Heart right ventricle (tissue), 16 donors: ENCODE measurements at regions not wholly inside any gene's neighbourhood (a gene's known extent, or its start where the extent isn't known, plus 50 kb on each side); places are given as distances from the start of the nearest gene placed in this dataset.

Source experiments
- ATAC-seq, 8 donors: fragments of 200-7000 bp; cut with Tn5 transposase; one replicate each; pipeline ENCODE4 v1.9.1; 2020; ENCODE audit warnings: mild to moderate bottlenecking in 8 of 8, moderate library complexity in 8 of 8, moderate number of reproducible peaks in 1 of 8
- DNase-seq, 2 donors: peaks; one replicate each; pipeline ENCODE4 v3.0.0-alpha.2; 2020
- H3K27ac ChIP-seq, 10 donors: fragments of 200-600 bp; sonication (generic) in 2 of 10; one replicate each; pipeline versions ENCODE4 v1.5.0 to v1.8.0; 2020 to 2022; ENCODE audit warnings: mild to moderate bottlenecking in 3 of 10
- H3K27me3 ChIP-seq, 7 donors: fragments of 200-600 bp; one replicate each; pipeline ENCODE4 v1.8.0; 2021 to 2022; ENCODE audit warnings: mild to moderate bottlenecking in 2 of 7
- H3K36me3 ChIP-seq, 9 donors: fragments of 200-600 bp; sonication (generic) in 1 of 9; one replicate each; pipeline versions ENCODE4 v1.5.0 to v1.8.0; 2020 to 2022; ENCODE audit warnings: mild to moderate bottlenecking in 2 of 9
- H3K4me1 ChIP-seq, 9 donors: fragments of 200-600 bp; sonication (generic) in 1 of 9; one replicate each; pipeline versions ENCODE4 v1.5.0 to v1.8.0; 2020 to 2022; ENCODE audit warnings: mild to moderate bottlenecking in 4 of 9
- H3K4me3 ChIP-seq, 10 donors: fragments of 200-600 bp; sonication (generic) in 2 of 10; one replicate each; pipeline versions ENCODE4 v1.5.0 to v1.8.0; 2020 to 2022; ENCODE audit warnings: mild to moderate bottlenecking in 7 of 10, moderate library complexity in 2 of 10
- H3K9me3 ChIP-seq, 11 donors: fragments of 200-600 bp in 10 of 11; sonication (generic) in 2 of 11; one replicate each; pipeline versions ENCODE4 v1.5.0 to v1.8.0; 2013 to 2022; ENCODE audit warnings: mild to moderate bottlenecking in 2 of 11, control low read depth in 1 of 11, moderate library complexity in 1 of 11
- CTCF ChIP-seq, 9 donors: fragments of 200-600 bp; sonication (generic) in 2 of 9; IDR thresholded peaks; one replicate each; pipeline versions ENCODE4 v1.5.0 to v1.8.0; 2021 to 2022; ENCODE audit warnings: antibody characterized with exemption in 9 of 9, mild to moderate bottlenecking in 5 of 9, moderate library complexity in 1 of 9
- WGBS, 2 donors: extraction: QIAGEN DNeasy Blood & Tissue Kit; methylation state at CpG; one replicate each; pipeline ENCODE4 v1.1.7; 2013; ENCODE audit warnings: inconsistent platforms in 1 of 2; 5-methylcytosine and 5-hydroxymethylcytosine counted together
- intact Hi-C, 10 donors: fragments of 100-400 bp; cut with DNase I; formaldehyde crosslinking; loops; one replicate each; pipeline versions ENCODE4 v1.11.1 to v1.14.2; 2022
- donor health status: Arrhythmogenic right ventricular cardiomyopathy.
- donor health status: ischemic (EF 13 %, LVEDD 7.1; RV severe dilation, severe dysfunction).
- donor health status: healthy with polysubstance abuse.
- donor health status: DM: no; HTN: yes; CAD: no.
- donor health status: DM: no; HTN: no; CAD: no.
- donor health status: ischemic (EF 25% LVEDD 6.9; RV normal size, moderate dysfunction).
- donor health status: ischemic (EF 25% LVEDD 5.7; RV mildly dilated, moderate dysfunction).
- donor health status: healthy.
- donor health status: DM: yes; HTN: yes; CAD: no.
- donor health status: Ischemic cardiomyopathy.
- donor health status: ischemic (EF 35%, LVEDD 5.7; RV mildly dilated, moderate dysfunction).
- donor health status: nonischemic (EF 11% LVEDD 7.7; RV severe dilation, severe dysfunction).
- donor health status: DM: yes; HTN: yes; CAD: no.
- donor health status: PGD.
- donor health status: ischemic (EF 29% LVEDD 5.4; RV normal size, mild dysfunction).
- donor health status: nonischemic (EF 23%, LVEDD 6.1; RV moderate dilation, normal function).

GRCh38 chr1:88455621-88456256, 228.3 kb upstream of the PKN2 start:
- peaks cover 0 to 9% (median 0%) of the 10 kb centered on the region in 7 donors for H3K27me3 ChIP-seq
- ATAC-seq (no peak), DNase-seq (no peak)
- no peaks in the 10 kb centered on the region for H3K36me3 ChIP-seq
- no peak overlapping the region for H3K27ac ChIP-seq
- TF ChIP-seq CTCF (IDR thresholded peaks at IDR 0.05) = no peak
- no peak overlapping the region for H3K4me3 ChIP-seq
- WGBS, 2 donors = 59 to 82% methylated on average over 9 of the region's 9 CpGs
- H3K9me3 ChIP-seq = no peaks in the 10 kb centered on the region
- intact Hi-C loops = no loop called here
- H3K4me1 ChIP-seq = no peaks in the 10 kb centered on the region

GRCh38 chr1:88457197-88457596, 226.9 kb upstream of the PKN2 start:
- no peak for TF ChIP-seq CTCF (IDR thresholded peaks at IDR 0.05)
- 96 to 97% methylated on average over 5 of the region's 5 CpGs for WGBS, 2 donors
- Histone ChIP-seq H3K4me1 (peaks cover 0 to 4% (median 0%) of the 10 kb centered on the region in 9 donors), H3K9me3 (no peaks in the 10 kb centered on the region), H3K27me3 (peaks cover 0 to 23% (median 0%) of the 10 kb centered on the region in 7 donors), H3K36me3 (no peaks in the 10 kb centered on the region), H3K4me3 (no peak overlapping the region), H3K27ac (no peak overlapping the region)
- ATAC-seq (no peak), DNase-seq (no peak)
- intact Hi-C loops = no loop called here

GRCh38 chr1:88461007-88461406, 223.1 kb upstream of the PKN2 start:
- ATAC-seq = no peak
- Histone ChIP-seq H3K4me3 (no peak overlapping the region), H3K4me1 (peaks cover 0 to 6% (median 0%) of the 10 kb centered on the region in 9 donors), H3K36me3 (no peaks in the 10 kb centered on the region), H3K27me3 (peaks cover 0 to 36% (median 0%) of the 10 kb centered on the region in 7 donors), H3K27ac (no peak overlapping the region), H3K9me3 (no peaks in the 10 kb centered on the region)
- no peak for TF ChIP-seq CTCF (IDR thresholded peaks at IDR 0.05)
- no peak for DNase-seq
- intact Hi-C loops = loop anchor here in 1 of 10 donors (5.0 to 10.0 kb wide), 2 partner anchors 71 to 156 kb away; no protein-coding TSS in a partner anchor
- 70 to 83% methylated on average over 2 of the region's 2 CpGs for WGBS, 2 donors

- Histone ChIP-seq H3K36me3 (no peaks in the 10 kb centered on the region), H3K9me3 (peaks cover 0 to 8% (median 0%) of the 10 kb centered on the region in 11 donors), H3K4me3 (peak overlapping the region in 9 of 10 donors; percentile 8 to 54 (median 47)), H3K27ac (peak overlapping the region in 2 of 10 donors; percentile 75 to 78), H3K4me1 (peaks cover 0 to 6% (median 0%) of the 10 kb centered on the region in 9 donors), H3K27me3 (peaks cover 0 to 36% (median 0%) of the 10 kb centered on the region in 7 donors)
- intact Hi-C loops = loop anchor here in 1 of 10 donors (5.0 to 10.0 kb wide), 2 partner anchors 70 to 157 kb away; no protein-coding TSS in a partner anchor
- DNase-seq = no peak
- no peak for TF ChIP-seq CTCF (IDR thresholded peaks at IDR 0.05)
- ATAC-seq = no peak
- WGBS, 2 donors = 39 to 43% methylated on average over 6 of the region's 6 CpGs
Observed at GRCh38 chr1:88462096-88462487, 222.0 kb upstream of the PKN2 start.
